ENCODE measurements at regions not wholly inside any gene's neighbourhood (a gene's known extent, or its start where the extent isn't known, plus 50 kb on each side); places are given as distances from the start of the nearest gene placed in this dataset.

- no peak for TF ChIP-seq PATZ1 (CRISPR knock-in tag; IDR thresholded peaks at IDR 0.05; ENCODE audit: borderline replicate concordance)
- TF ChIP-seq ZNF565 (CRISPR knock-in tag; conservative IDR thresholded peaks at IDR 0.05; ENCODE audit: low read depth): no peak
- TF ChIP-seq GLIS3 (CRISPR knock-in tag; IDR thresholded peaks at IDR 0.05): no peak
- TF ChIP-seq ESRRG (CRISPR knock-in tag; IDR thresholded peaks at IDR 0.05): no peak
These were observed 400.5 kb downstream of the IPMK start (continued) for GRCh38 chr10:57867241-57867640.

GRCh38 chr10:57864765-57865680, 402.7 kb downstream of the IPMK start:
- ATAC-seq: no peak
- no peak for TF ChIP-seq ZC3H10 (CRISPR knock-in tag; IDR thresholded peaks at IDR 0.05)
- TF ChIP-seq RARB (CRISPR knock-in tag; IDR thresholded peaks at IDR 0.05): no peak
- no peak for TF ChIP-seq CREB5 (CRISPR knock-in tag; IDR thresholded peaks at IDR 0.05; ENCODE audit: low read depth)
- no peak for TF ChIP-seq CSDC2 (CRISPR knock-in tag; IDR thresholded peaks at IDR 0.05)
- no peak for TF ChIP-seq ZFP30 (CRISPR knock-in tag; IDR thresholded peaks at IDR 0.05)
- TF ChIP-seq ARNTL (CRISPR knock-in tag; IDR thresholded peaks at IDR 0.05; ENCODE audit: borderline replicate concordance, low read depth): no peak
- no peak for TF ChIP-seq SNAI2 (CRISPR knock-in tag; IDR thresholded peaks at IDR 0.05)

- TF ChIP-seq ESRRG (CRISPR knock-in tag; IDR thresholded peaks at IDR 0.05) (no peak), RARB (CRISPR knock-in tag; IDR thresholded peaks at IDR 0.05) (no peak), TSHZ2 (CRISPR knock-in tag; IDR thresholded peaks at IDR 0.05) (no peak), CSRNP3 (CRISPR knock-in tag; IDR thresholded peaks at IDR 0.05) (no peak), ZNF565 (CRISPR knock-in tag; conservative IDR thresholded peaks at IDR 0.05; ENCODE audit: low read depth) (no peak), OSR1 (CRISPR knock-in tag; IDR thresholded peaks at IDR 0.05) (no peak), ZNF8 (CRISPR knock-in tag; IDR thresholded peaks at IDR 0.05) (no peak), ZFP3 (CRISPR knock-in tag; IDR thresholded peaks at IDR 0.05) (no peak), TCF4 (CRISPR knock-in tag; IDR thresholded peaks at IDR 0.05; ENCODE audit: borderline replicate concordance) (no peak), CSDC2 (CRISPR knock-in tag; IDR thresholded peaks at IDR 0.05) (no peak), CREB5 (CRISPR knock-in tag; IDR thresholded peaks at IDR 0.05; ENCODE audit: low read depth) (no peak), TOX (CRISPR knock-in tag; IDR thresholded peaks at IDR 0.05; ENCODE audit: borderline replicate concordance) (no peak)
- ATAC-seq: no peak
These were observed 417.9 kb downstream of the IPMK start for GRCh38 chr10:57849691-57850357.
